Left renal cortex interstitium (tissue), 4 donors: ENCODE measurements at regions not wholly inside any gene's neighbourhood (a gene's known extent, or its start where the extent isn't known, plus 50 kb on each side); places are given as distances from the start of the nearest gene placed in this dataset.

Source experiments
- DNase-seq, 4 donors: peaks; one replicate each; pipeline ENCODE4 v3.0.0-alpha.2; 2013; ENCODE audit warnings: low read depth in 4 of 4, low spot score in 2 of 4, missing footprints in 1 of 4

- no peak for DNase-seq
These were observed 673.8 kb upstream of the CITED2 start for GRCh38 chr6:140048202-140048790.

GRCh38 chr6:140047321-140047720, 672.9 kb upstream of the CITED2 start:
- no peak for DNase-seq

- DNase-seq = no peak
These were observed 671.7 kb upstream of the CITED2 start for GRCh38 chr6:140046016-140046632.

GRCh38 chr6:140045116-140045515, 670.7 kb upstream of the CITED2 start:
- no peak for DNase-seq

GRCh38 chr6:140044626-140045025, 670.2 kb upstream of the CITED2 start:
- DNase-seq = no peak

GRCh38 chr6:140043762-140044378, 669.4 kb upstream of the CITED2 start:
- no peak for DNase-seq

- DNase-seq = no peak
These were observed 668.9 kb upstream of the CITED2 start for GRCh38 chr6:140043357-140043756.

GRCh38 chr6:140041571-140042332, 667.3 kb upstream of the CITED2 start:
- DNase-seq = no peak

GRCh38 chr6:140041056-140041455, 666.6 kb upstream of the CITED2 start:
- no peak for DNase-seq

GRCh38 chr6:140040396-140040795, 665.9 kb upstream of the CITED2 start:
- no peak for DNase-seq

GRCh38 chr6:140039364-140039763, 664.9 kb upstream of the CITED2 start:
- no peak for DNase-seq

- no peak for DNase-seq
These were observed 661.7 kb upstream of the CITED2 start for GRCh38 chr6:140036196-140036595.

- no peak for DNase-seq
These were observed 657.7 kb upstream of the CITED2 start for GRCh38 chr6:140032189-140032588.

- no peak for DNase-seq
These were observed 655.1 kb upstream of the CITED2 start for GRCh38 chr6:140029551-140029950.

GRCh38 chr6:140027219-140027618, 652.8 kb upstream of the CITED2 start:
- DNase-seq = no peak

- no peak for DNase-seq
These were observed 652.1 kb upstream of the CITED2 start for GRCh38 chr6:140026546-140026945.

- no peak for DNase-seq
These were observed 650.7 kb upstream of the CITED2 start for GRCh38 chr6:140025171-140025570.

- DNase-seq = no peak
These were observed 645.9 kb upstream of the CITED2 start for GRCh38 chr6:140020207-140020791.

GRCh38 chr6:140018588-140018987, 644.1 kb upstream of the CITED2 start:
- no peak for DNase-seq

GRCh38 chr6:140017470-140017869, 643.0 kb upstream of the CITED2 start:
- no peak for DNase-seq

GRCh38 chr6:140012150-140012549, 637.7 kb upstream of the CITED2 start:
- no peak for DNase-seq
